Astrocyte (in vitro differentiated cells and primary cell): ENCODE measurements at regions not wholly inside any gene's neighbourhood (a gene's known extent, or its start where the extent isn't known, plus 50 kb on each side); places are given as distances from the start of the nearest gene placed in this dataset.

ENCODE experiments used
- DNase-seq: peaks from one replicate; pipeline ENCODE4 v3.0.0-alpha.2; 2010; ENCODE audit warnings: low read depth
- FAIRE-seq: peaks from 2 replicates; lab custom pipeline; 2011; peaks lifted over from hg19 to GRCh38; lab: Jason Lieb, UNC
- H2AFZ ChIP-seq: 2 replicates; pipeline ENCODE4 v1.6.0; 2012; ENCODE audit warnings: low read depth, low read length, inconsistent platforms
- H3K27ac ChIP-seq: 2 replicates; pipeline ENCODE4 v1.5.1; 2011; ENCODE audit warnings: low read depth, low read length, inconsistent platforms
- H3K27me3 ChIP-seq: 2 replicates; pipeline ENCODE4 v1.6.0; 2011; ENCODE audit warnings: low read length, inconsistent platforms; ENCODE audit not compliant: insufficient read depth
- H3K36me3 ChIP-seq: 2 replicates; pipeline ENCODE4 v1.5.1; 2011; ENCODE audit warnings: low read length, inconsistent platforms; ENCODE audit not compliant: insufficient read depth
- H3K4me1 ChIP-seq: 2 replicates; pipeline ENCODE4 v1.5.1; 2011; ENCODE audit warnings: low read length, inconsistent platforms; ENCODE audit not compliant: insufficient read depth
- H3K4me2 ChIP-seq: 2 replicates; pipeline ENCODE4 v1.6.0; 2012; ENCODE audit warnings: low read length, inconsistent platforms
- H3K4me3 ChIP-seq: 2 replicates; pipeline ENCODE4 v1.5.1; 2011; ENCODE audit warnings: low read depth, mild to moderate bottlenecking, low read length, inconsistent platforms; ENCODE audit not compliant: insufficient read depth
- H3K79me2 ChIP-seq: 2 replicates; pipeline ENCODE4 v1.6.0; 2012; ENCODE audit warnings: mild to moderate bottlenecking, low read length, inconsistent platforms; ENCODE audit not compliant: insufficient read depth
- H3K9ac ChIP-seq: 2 replicates; pipeline ENCODE4 v1.6.0; 2012; ENCODE audit warnings: mild to moderate bottlenecking, low read length, inconsistent platforms
- H3K9me3 ChIP-seq: 2 replicates; pipeline ENCODE4 v1.5.1; 2012; ENCODE audit warnings: low read depth, mild to moderate bottlenecking, low read length, inconsistent platforms; ENCODE audit not compliant: insufficient read depth
- H4K20me1 ChIP-seq: 2 replicates; pipeline ENCODE4 v1.6.0; 2012; ENCODE audit warnings: low read length, inconsistent platforms; ENCODE audit not compliant: insufficient read depth
- H3K27ac Mint-ChIP-seq: one replicate; pipeline ENCODE4 v1.8.0; 2021; ENCODE audit warnings: mild to moderate bottlenecking, mixed read lengths; ENCODE audit not compliant: unreplicated experiment
- H3K27me3 Mint-ChIP-seq: one replicate; pipeline ENCODE4 v1.8.0; 2021; ENCODE audit warnings: low read depth, mixed read lengths; ENCODE audit not compliant: unreplicated experiment
- H3K36me3 Mint-ChIP-seq: one replicate; pipeline ENCODE4 v1.8.0; 2021; ENCODE audit warnings: low read depth, mixed read lengths; ENCODE audit not compliant: unreplicated experiment
- H3K4me1 Mint-ChIP-seq: one replicate; pipeline ENCODE4 v1.8.0; 2021; ENCODE audit warnings: low read depth, mixed read lengths; ENCODE audit not compliant: unreplicated experiment
- H3K4me3 Mint-ChIP-seq: one replicate; pipeline ENCODE4 v1.8.0; 2021; ENCODE audit warnings: mild to moderate bottlenecking, moderate library complexity, mixed read lengths; ENCODE audit not compliant: unreplicated experiment
- H3K9me3 Mint-ChIP-seq: one replicate; pipeline ENCODE4 v1.8.0; 2021; ENCODE audit warnings: mild to moderate bottlenecking, mixed read lengths; ENCODE audit not compliant: unreplicated experiment
- EZH2 ChIP-seq: IDR thresholded peaks from 2 replicates; pipeline ENCODE4 v1.6.1; 2012; ENCODE audit warnings: mild to moderate bottlenecking, low read length, inconsistent platforms; ENCODE audit not compliant: insufficient read depth
- TF ChIP-seq, protein P1 (sequence below): IDR thresholded peaks from 2 replicates; pipeline ENCODE4 v1.5.1; 2011; ENCODE audit warnings: low read depth, mild to moderate bottlenecking, inconsistent platforms, low read length, moderate library complexity; ENCODE audit not compliant: insufficient read depth

DNA sequence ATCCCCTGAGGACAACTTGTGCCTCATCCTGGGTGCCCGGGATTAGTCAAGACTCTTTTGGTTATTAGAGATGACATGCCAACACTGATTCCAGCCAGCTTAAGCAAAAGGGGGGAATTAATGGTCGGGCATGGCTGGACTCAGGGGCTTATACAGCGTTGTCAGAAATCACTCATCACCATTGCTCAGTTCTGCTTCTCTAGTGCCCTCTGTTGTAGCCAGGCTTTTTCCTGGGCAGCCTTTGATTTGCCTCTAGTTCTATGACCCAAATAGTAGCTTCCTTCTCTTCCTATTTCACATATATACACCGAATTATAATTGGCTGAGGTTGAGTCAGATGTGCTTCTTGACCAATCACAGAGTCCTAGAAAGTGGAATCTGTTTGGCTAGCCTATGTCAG lies 192.0 kb upstream of the HABP2 start:
- H3K4me3 Mint-ChIP-seq, result no peak overlapping the region
- Histone ChIP-seq H3K4me2 (no peak overlapping the region), H3K4me1 (no peaks in the 10 kb centered on the region), H2AFZ (no peak overlapping the region), H3K36me3 (no peaks in the 10 kb centered on the region), H3K27me3 (peaks cover 12% of the 10 kb centered on the region), H3K79me2 (no peaks in the 10 kb centered on the region), H3K9ac (no peak overlapping the region), H3K4me3 (no peak overlapping the region), H4K20me1 (no peaks in the 10 kb centered on the region), H3K9me3 (no peaks in the 10 kb centered on the region), H3K27ac (no peak overlapping the region)
- no peak for DNase-seq
- peaks cover 10% of the 10 kb centered on the region for H3K27me3 Mint-ChIP-seq
- no peak for FAIRE-seq
- peaks cover 2% of the 10 kb centered on the region for H3K36me3 Mint-ChIP-seq
- no peak overlapping the region for H3K27ac Mint-ChIP-seq
- TF ChIP-seq EZH2, result no peak
- TF ChIP-seq, protein P1, sequence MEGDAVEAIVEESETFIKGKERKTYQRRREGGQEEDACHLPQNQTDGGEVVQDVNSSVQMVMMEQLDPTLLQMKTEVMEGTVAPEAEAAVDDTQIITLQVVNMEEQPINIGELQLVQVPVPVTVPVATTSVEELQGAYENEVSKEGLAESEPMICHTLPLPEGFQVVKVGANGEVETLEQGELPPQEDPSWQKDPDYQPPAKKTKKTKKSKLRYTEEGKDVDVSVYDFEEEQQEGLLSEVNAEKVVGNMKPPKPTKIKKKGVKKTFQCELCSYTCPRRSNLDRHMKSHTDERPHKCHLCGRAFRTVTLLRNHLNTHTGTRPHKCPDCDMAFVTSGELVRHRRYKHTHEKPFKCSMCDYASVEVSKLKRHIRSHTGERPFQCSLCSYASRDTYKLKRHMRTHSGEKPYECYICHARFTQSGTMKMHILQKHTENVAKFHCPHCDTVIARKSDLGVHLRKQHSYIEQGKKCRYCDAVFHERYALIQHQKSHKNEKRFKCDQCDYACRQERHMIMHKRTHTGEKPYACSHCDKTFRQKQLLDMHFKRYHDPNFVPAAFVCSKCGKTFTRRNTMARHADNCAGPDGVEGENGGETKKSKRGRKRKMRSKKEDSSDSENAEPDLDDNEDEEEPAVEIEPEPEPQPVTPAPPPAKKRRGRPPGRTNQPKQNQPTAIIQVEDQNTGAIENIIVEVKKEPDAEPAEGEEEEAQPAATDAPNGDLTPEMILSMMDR, result no peak
- peaks cover 4% of the 10 kb centered on the region for H3K9me3 Mint-ChIP-seq
- peaks cover 6% of the 10 kb centered on the region for H3K4me1 Mint-ChIP-seq

DNA sequence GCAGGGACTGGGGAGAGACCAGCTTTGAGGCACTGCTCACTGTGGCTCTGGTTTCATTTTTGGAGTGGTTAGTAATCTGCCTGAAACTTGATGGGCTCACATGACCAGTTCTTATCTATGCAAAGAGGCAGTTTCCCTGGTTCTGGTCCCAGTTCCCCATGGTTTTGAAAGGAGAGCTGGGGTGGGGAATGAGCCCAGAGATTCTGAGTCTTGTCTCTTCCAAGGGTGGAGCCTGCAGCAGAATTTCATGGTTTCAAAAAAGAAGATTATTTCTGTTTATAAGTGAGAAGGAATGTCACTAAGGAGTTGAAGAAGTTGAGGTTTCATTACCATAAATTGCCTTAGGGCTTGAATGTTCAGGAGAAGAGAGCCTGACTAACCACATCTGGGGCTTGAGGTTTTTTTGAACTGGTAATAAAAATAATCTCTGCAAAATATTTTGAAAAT lies 190.2 kb upstream of the HABP2 start:
- Histone ChIP-seq H3K36me3 (no peaks in the 10 kb centered on the region), H3K9me3 (no peaks in the 10 kb centered on the region), H3K9ac (no peak overlapping the region), H4K20me1 (no peaks in the 10 kb centered on the region), H2AFZ (no peak overlapping the region), H3K4me1 (no peaks in the 10 kb centered on the region), H3K27me3 (peaks cover 7% of the 10 kb centered on the region), H3K4me3 (no peak overlapping the region), H3K4me2 (no peak overlapping the region), H3K79me2 (no peaks in the 10 kb centered on the region), H3K27ac (no peak overlapping the region)
- Mint-ChIP-seq H3K27ac (peak overlapping the region; percentile 8), H3K9me3 (peaks cover 6% of the 10 kb centered on the region), H3K4me3 (no peak overlapping the region), H3K36me3 (peaks cover 2% of the 10 kb centered on the region), H3K4me1 (peaks cover 6% of the 10 kb centered on the region), H3K27me3 (peaks cover 2% of the 10 kb centered on the region)
- peak; percentile 43 for FAIRE-seq
- TF ChIP-seq EZH2, result no peak
- TF ChIP-seq, protein P1, result no peak
- peak; percentile 19 for DNase-seq

DNA sequence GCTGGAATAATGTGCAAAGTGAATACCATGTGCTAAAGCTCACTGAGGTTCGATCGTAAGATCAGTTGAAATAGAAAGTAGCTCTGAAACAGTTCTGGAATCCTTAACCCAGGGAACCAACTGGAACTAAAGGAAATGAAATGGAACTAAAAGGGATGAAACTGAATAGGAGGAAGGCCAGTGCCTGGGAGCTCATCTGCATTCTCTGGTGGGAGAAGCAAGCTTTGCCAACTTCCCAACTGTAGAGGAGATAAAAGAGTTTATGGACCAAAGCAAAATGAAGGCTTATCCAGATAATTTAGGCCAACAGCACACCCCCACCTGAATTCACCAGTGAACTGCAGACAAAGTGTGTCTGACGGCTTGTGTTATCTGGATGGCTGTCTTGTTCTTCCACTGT lies 188.6 kb upstream of the HABP2 start:
- Mint-ChIP-seq H3K4me3 (no peak overlapping the region), H3K36me3 (peaks cover 2% of the 10 kb centered on the region), H3K4me1 (peaks cover 2% of the 10 kb centered on the region), H3K9me3 (peaks cover 6% of the 10 kb centered on the region), H3K27ac (no peak overlapping the region), H3K27me3 (peaks cover 2% of the 10 kb centered on the region)
- Histone ChIP-seq H2AFZ (no peak overlapping the region), H3K4me1 (no peaks in the 10 kb centered on the region), H3K27ac (no peak overlapping the region), H3K79me2 (no peaks in the 10 kb centered on the region), H3K9me3 (no peaks in the 10 kb centered on the region), H3K4me3 (no peak overlapping the region), H3K36me3 (no peaks in the 10 kb centered on the region), H4K20me1 (no peaks in the 10 kb centered on the region), H3K4me2 (no peak overlapping the region), H3K9ac (no peak overlapping the region), H3K27me3 (peaks cover 6% of the 10 kb centered on the region)
- FAIRE-seq (no peak), DNase-seq (no peak)
- no peak for TF ChIP-seq EZH2
